ENCODE measurements at regions not wholly inside any gene's neighbourhood (a gene's known extent, or its start where the extent isn't known, plus 50 kb on each side); places are given as distances from the start of the nearest gene placed in this dataset.

DNA sequence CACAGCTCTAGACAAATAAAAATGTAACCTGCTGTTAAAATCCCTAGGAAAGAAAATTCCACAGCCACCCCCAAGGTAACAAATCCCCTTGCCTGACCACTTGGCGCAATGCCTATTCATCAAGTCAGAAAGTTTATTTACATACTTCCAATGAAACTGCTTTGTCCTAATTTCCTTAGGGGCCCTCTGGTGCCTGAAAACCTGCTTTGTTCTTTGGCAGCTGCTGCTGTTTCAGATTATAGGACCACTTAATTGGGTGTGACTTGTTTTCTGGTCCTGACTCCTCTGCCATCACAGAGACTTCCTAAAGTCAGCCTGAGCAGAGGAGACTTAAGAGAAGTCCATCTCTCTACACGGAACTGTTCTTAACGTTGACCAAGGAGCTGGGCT is 323.6 kb downstream of the UBE3D start:
- CTCF ChIA-PET (ENCODE audit: unreplicated experiment): no interaction called here
- Histone ChIP-seq H3K79me2 (ENCODE audit: insufficient read depth, low read depth, low read length) (no peaks in the 10 kb centered on the region), H3K9me2 (ENCODE audit: insufficient read depth, low read length) (no peaks in the 10 kb centered on the region), H3K9me3 (ENCODE audit: low read length) (no peaks in the 10 kb centered on the region), H3K4me3 (ENCODE audit: low read depth, low read length, poor library complexity, severe bottlenecking) (no peak overlapping the region), H2AFZ (ENCODE audit: low read length) (no peak overlapping the region), H3K27ac (ENCODE audit: low read depth, low read length, poor library complexity, severe bottlenecking) (no peak overlapping the region), H4K20me1 (ENCODE audit: insufficient read depth, low read length) (no peaks in the 10 kb centered on the region), H3K4me1 (ENCODE audit: insufficient read depth, low read length, poor library complexity, severe bottlenecking) (no peaks in the 10 kb centered on the region), H3K4me2 (ENCODE audit: low read length) (no peak overlapping the region), H3K36me3 (ENCODE audit: insufficient read depth, low read length) (no peaks in the 10 kb centered on the region)
- intact Hi-C loops (cut with micrococcal nuclease; ENCODE audit: unreplicated experiment): no loop called here
- TF ChIP-seq, protein P1, sequence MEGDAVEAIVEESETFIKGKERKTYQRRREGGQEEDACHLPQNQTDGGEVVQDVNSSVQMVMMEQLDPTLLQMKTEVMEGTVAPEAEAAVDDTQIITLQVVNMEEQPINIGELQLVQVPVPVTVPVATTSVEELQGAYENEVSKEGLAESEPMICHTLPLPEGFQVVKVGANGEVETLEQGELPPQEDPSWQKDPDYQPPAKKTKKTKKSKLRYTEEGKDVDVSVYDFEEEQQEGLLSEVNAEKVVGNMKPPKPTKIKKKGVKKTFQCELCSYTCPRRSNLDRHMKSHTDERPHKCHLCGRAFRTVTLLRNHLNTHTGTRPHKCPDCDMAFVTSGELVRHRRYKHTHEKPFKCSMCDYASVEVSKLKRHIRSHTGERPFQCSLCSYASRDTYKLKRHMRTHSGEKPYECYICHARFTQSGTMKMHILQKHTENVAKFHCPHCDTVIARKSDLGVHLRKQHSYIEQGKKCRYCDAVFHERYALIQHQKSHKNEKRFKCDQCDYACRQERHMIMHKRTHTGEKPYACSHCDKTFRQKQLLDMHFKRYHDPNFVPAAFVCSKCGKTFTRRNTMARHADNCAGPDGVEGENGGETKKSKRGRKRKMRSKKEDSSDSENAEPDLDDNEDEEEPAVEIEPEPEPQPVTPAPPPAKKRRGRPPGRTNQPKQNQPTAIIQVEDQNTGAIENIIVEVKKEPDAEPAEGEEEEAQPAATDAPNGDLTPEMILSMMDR (conservative IDR thresholded peaks at IDR 0.05; ENCODE audit: low read length): no peak
- no peak for TF ChIP-seq EZH2phosphoT487 (IDR thresholded peaks at IDR 0.05; ENCODE audit: borderline replicate concordance, low read depth, low read length)
- DNase-seq (ENCODE audit: low spot score): no peak
- BruUV-seq (replicated peaks): no TSS peak
- POLR2A ChIA-PET: interaction anchor here (0.6 kb wide), 1 partner anchor 16 kb away, joined by 3 read pairs; no protein-coding TSS in a partner anchor

DNA sequence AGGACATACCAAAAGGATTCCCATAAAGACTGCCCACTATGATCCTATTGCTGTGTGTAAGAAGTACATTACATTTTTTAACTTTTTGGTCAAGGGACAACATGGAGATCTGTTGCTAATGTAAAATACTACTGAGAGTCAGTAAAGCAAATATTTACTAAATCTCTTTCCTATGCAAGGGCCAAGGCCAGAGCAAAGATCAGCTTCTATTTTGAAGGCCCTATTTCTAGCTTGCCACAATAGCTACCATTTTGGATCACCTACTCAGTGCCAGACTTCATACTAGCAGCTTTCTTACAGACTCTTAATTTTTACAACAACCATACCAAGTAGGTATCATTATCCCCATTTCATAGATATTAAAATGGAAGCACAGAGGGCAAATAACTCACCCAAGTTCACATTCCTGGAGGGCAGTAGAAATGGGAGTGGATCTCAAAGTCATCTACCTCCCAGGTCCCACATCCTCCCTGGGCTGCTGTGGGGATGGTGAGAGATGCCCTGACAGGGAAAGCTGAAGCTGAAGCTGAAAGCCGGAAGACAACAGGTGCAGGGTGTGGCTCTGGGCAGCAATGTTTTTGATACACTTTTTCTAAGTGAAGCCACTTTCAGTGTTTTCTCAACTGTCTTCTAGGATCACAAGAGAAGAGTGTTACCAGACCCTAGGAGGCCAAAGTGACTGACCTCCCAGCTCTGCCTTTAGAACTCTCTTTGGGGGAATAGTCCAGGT is 321.2 kb downstream of the UBE3D start:
- ChIA-PET CTCF (ENCODE audit: unreplicated experiment) (no interaction called here), POLR2A (interaction anchor here (0.8 kb wide), 1 partner anchor 11 kb away, joined by 3 read pairs; no protein-coding TSS in a partner anchor)
- intact Hi-C loops (cut with micrococcal nuclease; ENCODE audit: unreplicated experiment): no loop called here
- no peak overlapping the region for H3K4me2 ChIP-seq (ENCODE audit: low read length)
- H2AFZ ChIP-seq (ENCODE audit: low read length): no peak overlapping the region
- H3K36me3 ChIP-seq (ENCODE audit: insufficient read depth, low read length): no peaks in the 10 kb centered on the region
- no peak overlapping the region for H3K4me3 ChIP-seq (ENCODE audit: low read depth, low read length, poor library complexity, severe bottlenecking)
- no peaks in the 10 kb centered on the region for H3K4me1 ChIP-seq (ENCODE audit: insufficient read depth, low read length, poor library complexity, severe bottlenecking)
- no peaks in the 10 kb centered on the region for H4K20me1 ChIP-seq (ENCODE audit: insufficient read depth, low read length)
- no peaks in the 10 kb centered on the region for H3K9me2 ChIP-seq (ENCODE audit: insufficient read depth, low read length)
- DNase-seq (ENCODE audit: low spot score): no peak
- H3K9me3 ChIP-seq (ENCODE audit: low read length): no peaks in the 10 kb centered on the region
- H3K27ac ChIP-seq (ENCODE audit: low read depth, low read length, poor library complexity, severe bottlenecking): no peak overlapping the region
- TF ChIP-seq, protein P1 (conservative IDR thresholded peaks at IDR 0.05; ENCODE audit: low read length): no peak
- no peak for TF ChIP-seq EZH2phosphoT487 (IDR thresholded peaks at IDR 0.05; ENCODE audit: borderline replicate concordance, low read depth, low read length)
- H3K79me2 ChIP-seq (ENCODE audit: insufficient read depth, low read depth, low read length): no peaks in the 10 kb centered on the region
- no TSS peak for BruUV-seq (replicated peaks)

DNA sequence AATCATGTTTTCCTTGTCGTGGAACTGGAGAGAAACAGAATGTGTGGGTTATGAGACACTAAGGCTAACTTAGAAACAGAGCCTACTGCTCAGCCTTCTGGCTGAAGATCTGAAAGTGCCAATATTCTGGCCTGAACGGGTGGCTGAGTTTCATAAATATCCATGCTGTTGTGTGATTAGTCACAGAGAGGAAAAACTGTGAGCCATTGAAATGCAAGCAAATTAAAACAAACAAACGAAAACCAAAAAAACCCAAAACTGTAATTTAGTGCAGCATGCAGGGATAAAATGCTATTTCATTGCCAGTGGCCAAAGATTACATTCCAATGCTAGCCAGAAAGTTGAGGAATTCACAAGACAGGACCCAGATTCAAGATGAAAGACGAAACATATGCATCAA is 315.1 kb downstream of the UBE3D start:
- no peaks in the 10 kb centered on the region for H3K9me2 ChIP-seq (ENCODE audit: insufficient read depth, low read length)
- no peaks in the 10 kb centered on the region for H3K79me2 ChIP-seq (ENCODE audit: insufficient read depth, low read depth, low read length)
- H2AFZ ChIP-seq (ENCODE audit: low read length): no peak overlapping the region
- H3K4me2 ChIP-seq (ENCODE audit: low read length): no peak overlapping the region
- no TSS peak for BruUV-seq (replicated peaks)
- POLR2A ChIA-PET: no interaction called here
- TF ChIP-seq EZH2phosphoT487 (IDR thresholded peaks at IDR 0.05; ENCODE audit: borderline replicate concordance, low read depth, low read length): no peak
- TF ChIP-seq, protein P1 (conservative IDR thresholded peaks at IDR 0.05; ENCODE audit: low read length): no peak
- no peaks in the 10 kb centered on the region for H3K9me3 ChIP-seq (ENCODE audit: low read length)
- H3K4me3 ChIP-seq (ENCODE audit: low read depth, low read length, poor library complexity, severe bottlenecking): no peak overlapping the region
- H3K27ac ChIP-seq (ENCODE audit: low read depth, low read length, poor library complexity, severe bottlenecking): no peak overlapping the region
- intact Hi-C loops (cut with micrococcal nuclease; ENCODE audit: unreplicated experiment): no loop called here
- no peaks in the 10 kb centered on the region for H3K4me1 ChIP-seq (ENCODE audit: insufficient read depth, low read length, poor library complexity, severe bottlenecking)
- H3K36me3 ChIP-seq (ENCODE audit: insufficient read depth, low read length): no peaks in the 10 kb centered on the region
- CTCF ChIA-PET (ENCODE audit: unreplicated experiment): no interaction called here
- no peaks in the 10 kb centered on the region for H4K20me1 ChIP-seq (ENCODE audit: insufficient read depth, low read length)
- no peak for DNase-seq (ENCODE audit: low spot score)
